DND-41 (cell line): ENCODE measurements at regions not wholly inside any gene's neighbourhood (a gene's known extent, or its start where the extent isn't known, plus 50 kb on each side); places are given as distances from the start of the nearest gene placed in this dataset.
"Not testable (repeated sequence)": the region's sequence is repeated elsewhere in the genome, so short reads cannot be mapped to it uniquely, and the experiment has no call there.

Experiments used
- ATAC-seq: fragments of 200-7000 bp; cut with Tn5 transposase; 3 replicates; pipeline ENCODE4 v1.9.1; 2021; ENCODE audit warnings: low read depth; ENCODE audit not compliant: insufficient read depth
- DNase-seq: peaks from one replicate; pipeline ENCODE4 v3.0.0-alpha.2; 2020
- H2AFZ ChIP-seq: 2 replicates; pipeline ENCODE4 v1.6.0; 2012; ENCODE audit warnings: low read depth, low read length
- H3K27ac ChIP-seq: 2 replicates; pipeline ENCODE4 v1.5.1; 2012; ENCODE audit warnings: low read length, inconsistent platforms
- H3K27me3 ChIP-seq: fragments of 200-600 bp; sonication (generic); 2 replicates; pipeline ENCODE4 v1.6.0; 2012; ENCODE audit warnings: low read length, mild to moderate bottlenecking, inconsistent platforms; ENCODE audit not compliant: insufficient read depth, poor library complexity
- H3K36me3 ChIP-seq: 2 replicates; pipeline ENCODE4 v1.5.1; 2012; ENCODE audit warnings: low read length, inconsistent platforms; ENCODE audit not compliant: insufficient read depth
- H3K4me1 ChIP-seq: 2 replicates; pipeline ENCODE4 v1.5.1; 2012; ENCODE audit warnings: mild to moderate bottlenecking, low read length; ENCODE audit not compliant: insufficient read depth
- H3K4me2 ChIP-seq: 2 replicates; pipeline ENCODE4 v1.6.0; 2012; ENCODE audit warnings: mild to moderate bottlenecking, moderate library complexity, low read length, inconsistent platforms; ENCODE audit not compliant: insufficient read depth
- H3K4me3 ChIP-seq, 2 experiments: fragments of 200-600 bp in 1 of 2; shearing (Covaris generic) in 1 of 2; 2 replicates each; pipeline ENCODE4 v1.5.1; 2012 to 2016; ENCODE audit warnings: inconsistent platforms in 2 of 2, low read length in 2 of 2, mild to moderate bottlenecking in 2 of 2, low read depth in 1 of 2, moderate library complexity in 1 of 2
- H3K79me2 ChIP-seq: 2 replicates; pipeline ENCODE4 v1.6.0; 2012; ENCODE audit warnings: low read length, inconsistent platforms; ENCODE audit not compliant: insufficient read depth
- H3K9ac ChIP-seq: 2 replicates; pipeline ENCODE4 v1.6.0; 2012; ENCODE audit warnings: low read depth, mild to moderate bottlenecking, inconsistent platforms, low read length, moderate library complexity
- H3K9me3 ChIP-seq: 2 replicates; pipeline ENCODE4 v1.5.1; 2012; ENCODE audit warnings: low read length, moderate library complexity, mild to moderate bottlenecking, inconsistent platforms; ENCODE audit not compliant: insufficient read depth, severe bottlenecking
- H4K20me1 ChIP-seq: 2 replicates; pipeline ENCODE4 v1.6.0; 2012; ENCODE audit warnings: low read length; ENCODE audit not compliant: insufficient read depth
- CTCF ChIP-seq: IDR thresholded peaks from 2 replicates; pipeline ENCODE4 v1.5.1; 2012; ENCODE audit warnings: borderline replicate concordance, low read length, moderate library complexity, mild to moderate bottlenecking; ENCODE audit not compliant: poor library complexity, severe bottlenecking; ENCODE audit errors: extremely low read depth
- EZH2 ChIP-seq: IDR thresholded peaks from 3 replicates; pipeline ENCODE4 v1.6.1; 2012; ENCODE audit warnings: borderline replicate concordance, low read depth, mild to moderate bottlenecking, moderate library complexity, low read length, inconsistent platforms; ENCODE audit not compliant: severe bottlenecking

GRCh38 chr2:146376511-146377064, 1468.2 kb upstream of the ACVR2A start:
- H3K4me3 ChIP-seq, result no peak overlapping the region
- TF ChIP-seq CTCF, result no peak
- no peak for TF ChIP-seq EZH2
- ATAC-seq (no peak), DNase-seq (no peak)
- no peaks in the 10 kb centered on the region for H3K4me1 ChIP-seq
- no peak overlapping the region for H3K9ac ChIP-seq
- H3K27me3 ChIP-seq, result no peaks in the 10 kb centered on the region
- no peaks in the 10 kb centered on the region for H3K9me3 ChIP-seq
- no peak overlapping the region for H3K4me2 ChIP-seq
- H3K36me3 ChIP-seq, result no peaks in the 10 kb centered on the region
- no peaks in the 10 kb centered on the region for H3K79me2 ChIP-seq
- H3K27ac ChIP-seq, result no peak overlapping the region
- no peak overlapping the region for H2AFZ ChIP-seq
- H4K20me1 ChIP-seq, result no peaks in the 10 kb centered on the region

DNA sequence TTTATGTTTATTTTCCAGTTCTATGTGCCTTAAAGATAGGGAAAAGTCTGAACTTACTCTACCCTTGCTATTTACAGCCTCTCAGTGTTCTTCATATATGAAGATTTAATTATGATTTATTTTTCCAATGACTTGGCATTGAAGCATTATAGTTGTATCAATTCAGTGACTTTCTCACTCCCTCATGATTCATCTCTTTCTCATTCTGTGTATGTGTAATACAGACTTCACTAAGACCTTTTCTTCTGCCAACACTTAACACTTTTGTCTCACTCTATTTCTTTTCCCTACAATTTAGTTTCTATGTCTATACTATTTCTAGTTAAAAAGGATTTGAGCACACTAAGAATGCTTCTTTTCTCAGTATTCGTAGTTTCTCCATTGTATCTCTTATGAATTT, 1470.3 kb upstream of the ACVR2A start:
- H3K9me3 ChIP-seq, result no peaks in the 10 kb centered on the region
- H2AFZ ChIP-seq, result no peak overlapping the region
- H3K4me1 ChIP-seq, result no peaks in the 10 kb centered on the region
- no peaks in the 10 kb centered on the region for H3K36me3 ChIP-seq
- no peak for DNase-seq
- no peaks in the 10 kb centered on the region for H3K27me3 ChIP-seq
- no peak overlapping the region for H3K4me3 ChIP-seq
- no peak for ATAC-seq
- H3K9ac ChIP-seq, result no peak overlapping the region
- H3K4me2 ChIP-seq, result no peak overlapping the region
- TF ChIP-seq CTCF (no peak), EZH2 (no peak)
- no peaks in the 10 kb centered on the region for H4K20me1 ChIP-seq
- H3K79me2 ChIP-seq, result no peaks in the 10 kb centered on the region
- H3K27ac ChIP-seq, result no peak overlapping the region

- H3K4me3 ChIP-seq, H3K9me3 ChIP-seq, H3K27ac ChIP-seq, H3K4me2 ChIP-seq, H4K20me1 ChIP-seq, H3K27me3 ChIP-seq, H3K4me1 ChIP-seq, DNase-seq, H2AFZ ChIP-seq, H3K9ac ChIP-seq, ATAC-seq, H3K36me3 ChIP-seq, H3K79me2 ChIP-seq: not testable (repeated sequence)
Measured at GRCh38 chr2:146371364-146371763, 1473.5 kb upstream of the ACVR2A start.

- Histone ChIP-seq H3K4me1 (no peaks in the 10 kb centered on the region), H3K79me2 (no peaks in the 10 kb centered on the region), H3K9me3 (no peaks in the 10 kb centered on the region), H4K20me1 (no peaks in the 10 kb centered on the region), H3K36me3 (no peaks in the 10 kb centered on the region), H3K27me3 (no peaks in the 10 kb centered on the region), H3K4me3 (no peak overlapping the region), H3K9ac (no peak overlapping the region), H3K4me2 (no peak overlapping the region), H3K27ac (no peak overlapping the region), H2AFZ (no peak overlapping the region)
- TF ChIP-seq CTCF, result no peak
- no peak for TF ChIP-seq EZH2
- DNase-seq (no peak), ATAC-seq (no peak)
Measured at GRCh38 chr2:146370826-146371225, 1474.0 kb upstream of the ACVR2A start.
